Spinal cord (tissue), 9 donors: ENCODE measurements at regions not wholly inside any gene's neighbourhood (a gene's known extent, or its start where the extent isn't known, plus 50 kb on each side); places are given as distances from the start of the nearest gene placed in this dataset.
A peak's percentile ranks its signal among the peaks of the same experiment; 100 is the strongest.

Source experiments
- DNase-seq, 6 donors: peaks; one replicate each; pipeline versions ENCODE4 v3.0.0 to v3.0.0-alpha.2; 2013 to 2015; ENCODE audit warnings: low spot score in 6 of 6, low read depth in 4 of 6
- H3K27ac ChIP-seq: one replicate; pipeline ENCODE4 v1.5.1; 2013; ENCODE audit warnings: low read depth, low read length, control low read depth
- H3K27me3 ChIP-seq: one replicate; pipeline ENCODE4 v1.6.1; 2013; ENCODE audit warnings: low read length; ENCODE audit not compliant: control insufficient read depth, insufficient read depth
- H3K36me3 ChIP-seq: one replicate; pipeline ENCODE4 v1.6.1; 2013; ENCODE audit warnings: low read length; ENCODE audit not compliant: control insufficient read depth, insufficient read depth
- H3K4me1 ChIP-seq: one replicate; pipeline ENCODE4 v1.6.1; 2013; ENCODE audit warnings: low read length; ENCODE audit not compliant: control insufficient read depth, insufficient read depth
- H3K4me3 ChIP-seq: one replicate; pipeline ENCODE4 v1.5.1; 2013; ENCODE audit warnings: low read depth, low read length, control low read depth
- H3K9me3 ChIP-seq: one replicate; pipeline ENCODE4 v1.6.1; 2013; ENCODE audit warnings: low read length; ENCODE audit not compliant: control insufficient read depth, insufficient read depth
- WGBS: methylation state at CpG from one replicate; pipeline ENCODE4 v1.1.5; 2013; ENCODE audit warnings: missing lambda C conversion rate; ENCODE audit not compliant: insufficient coverage; 5-methylcytosine and 5-hydroxymethylcytosine counted together
- donor health status: healthy.

DNA sequence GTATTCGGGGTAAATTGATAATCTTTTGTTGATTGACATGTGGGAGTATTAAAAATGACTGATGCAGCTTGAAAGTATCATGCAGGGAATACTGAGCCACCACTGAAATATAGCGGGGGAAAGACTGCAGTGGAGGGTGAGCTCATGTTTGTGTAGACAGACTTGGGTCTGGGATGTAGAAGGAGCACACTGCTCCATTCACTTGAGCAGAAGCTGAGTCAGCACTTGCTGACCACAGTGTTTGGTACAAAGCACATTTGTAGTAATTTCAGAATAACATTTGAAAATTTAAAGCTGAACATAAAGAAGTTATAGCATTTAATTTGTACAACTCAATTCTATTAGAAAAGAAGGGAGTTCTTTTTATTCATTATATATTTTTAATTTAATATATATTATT, 304.3 kb upstream of the PRICKLE1 start:
- no peak overlapping the region for H3K4me3 ChIP-seq
- H3K27me3 ChIP-seq: no peaks in the 10 kb centered on the region
- H3K9me3 ChIP-seq: no peaks in the 10 kb centered on the region
- no peak overlapping the region for H3K27ac ChIP-seq
- peak in 1 of 6 donors; percentile 8 for DNase-seq
- WGBS: 67% methylated on average over 1 of the region's 2 CpGs
- H3K4me1 ChIP-seq: no peaks in the 10 kb centered on the region
- H3K36me3 ChIP-seq: no peaks in the 10 kb centered on the region

DNA sequence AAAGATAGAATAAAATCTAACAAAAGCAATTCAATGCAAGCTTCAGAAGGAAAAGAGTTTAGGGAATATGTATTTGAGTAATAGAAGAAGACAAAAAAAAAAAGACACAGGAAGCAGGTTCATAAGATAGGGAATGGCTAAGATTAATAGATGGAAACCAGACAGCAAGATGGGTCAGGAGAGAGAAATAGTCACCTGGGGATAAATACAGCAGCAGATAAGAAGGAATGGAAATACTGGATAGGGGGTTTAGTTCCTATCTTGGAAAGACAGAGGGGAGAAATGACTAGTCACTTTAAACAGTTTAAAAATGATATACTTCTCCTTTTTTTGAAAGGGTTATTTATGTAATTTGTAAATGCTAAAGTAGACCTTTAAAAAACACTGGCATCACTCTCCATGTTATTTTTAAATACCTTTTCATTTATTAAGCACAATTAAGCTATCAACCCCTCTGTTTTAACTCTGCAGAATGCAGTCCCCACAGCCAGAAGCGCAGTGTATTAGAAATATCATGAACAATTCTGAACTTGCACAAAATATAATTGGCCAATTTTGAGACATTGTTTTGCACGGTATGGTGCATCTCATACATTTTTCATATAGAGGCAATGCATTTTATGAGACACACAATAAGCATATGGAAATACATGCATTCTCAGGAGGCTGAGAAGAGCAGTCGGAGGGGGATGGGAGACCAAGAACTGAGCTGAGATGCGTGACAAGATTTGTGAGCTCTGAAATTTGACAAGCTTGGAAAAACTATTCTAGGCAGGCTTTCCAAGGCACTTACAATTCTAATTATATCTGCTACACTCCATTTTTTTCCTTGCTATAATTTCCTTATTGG, 303.4 kb upstream of the PRICKLE1 start:
- Histone ChIP-seq H3K4me3 (no peak overlapping the region), H3K36me3 (no peaks in the 10 kb centered on the region), H3K27ac (no peak overlapping the region), H3K4me1 (no peaks in the 10 kb centered on the region), H3K27me3 (no peaks in the 10 kb centered on the region), H3K9me3 (no peaks in the 10 kb centered on the region)
- no CpG with 5 or more reads among the region's 4 CpGs for WGBS
- DNase-seq: peak in 2 of 6 donors; percentile 76 to 79

- WGBS: no CpG with 5 or more reads among the region's 1 CpG
- H3K4me1 ChIP-seq: no peaks in the 10 kb centered on the region
- H3K36me3 ChIP-seq: no peaks in the 10 kb centered on the region
- H3K4me3 ChIP-seq: no peak overlapping the region
- no peak for DNase-seq
- peaks cover 4% of the 10 kb centered on the region for H3K9me3 ChIP-seq
- no peak overlapping the region for H3K27ac ChIP-seq
- no peaks in the 10 kb centered on the region for H3K27me3 ChIP-seq
Measured at GRCh38 chr12:42887657-42888056, 298.1 kb upstream of the PRICKLE1 start.

- no peak overlapping the region for H3K27ac ChIP-seq
- H3K36me3 ChIP-seq: no peaks in the 10 kb centered on the region
- H3K27me3 ChIP-seq: no peaks in the 10 kb centered on the region
- H3K9me3 ChIP-seq: peaks cover 4% of the 10 kb centered on the region
- H3K4me1 ChIP-seq: no peaks in the 10 kb centered on the region
- no peak overlapping the region for H3K4me3 ChIP-seq
- no CpG with 5 or more reads among the region's 3 CpGs for WGBS
- no peak for DNase-seq
Measured at GRCh38 chr12:42886160-42886559, 296.6 kb upstream of the PRICKLE1 start.

DNA sequence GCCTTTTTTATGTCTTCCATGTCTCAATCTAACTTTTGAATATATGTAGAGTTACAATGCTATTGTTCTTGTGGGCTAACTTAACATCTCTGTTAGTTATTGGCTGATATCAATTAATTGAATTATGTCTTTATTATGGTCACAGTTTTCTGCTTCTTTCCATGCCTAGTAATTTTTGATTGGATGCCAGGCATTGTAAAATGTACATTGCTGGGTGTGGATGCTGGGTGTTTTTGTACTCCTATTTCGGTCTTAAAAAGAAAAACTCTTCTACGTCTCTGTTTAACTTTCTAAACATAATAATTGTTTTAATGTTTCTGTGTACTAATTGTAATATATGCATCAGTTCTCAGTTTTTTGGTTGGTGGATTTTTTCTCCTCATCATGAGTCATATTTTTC, 296.1 kb upstream of the PRICKLE1 start:
- DNase-seq: no peak
- no peak overlapping the region for H3K4me3 ChIP-seq
- peaks cover 4% of the 10 kb centered on the region for H3K9me3 ChIP-seq
- no peaks in the 10 kb centered on the region for H3K27me3 ChIP-seq
- H3K27ac ChIP-seq: no peak overlapping the region
- H3K4me1 ChIP-seq: no peaks in the 10 kb centered on the region
- H3K36me3 ChIP-seq: no peaks in the 10 kb centered on the region
- WGBS: no CpG with 5 or more reads among the region's 2 CpGs

- Histone ChIP-seq H3K4me3 (no peak overlapping the region), H3K36me3 (no peaks in the 10 kb centered on the region), H3K27ac (no peak overlapping the region), H3K4me1 (no peaks in the 10 kb centered on the region), H3K27me3 (no peaks in the 10 kb centered on the region), H3K9me3 (peaks cover 4% of the 10 kb centered on the region)
- DNase-seq: no peak
- 100% methylated on average over 1 of the region's 4 CpGs for WGBS
Measured at GRCh38 chr12:42884116-42884515, 294.6 kb upstream of the PRICKLE1 start.

GRCh38 chr12:42873401-42873800, 283.9 kb upstream of the PRICKLE1 start:
- WGBS: no CpG with 5 or more reads among the region's 5 CpGs
- DNase-seq: no peak
- H3K27me3 ChIP-seq: no peaks in the 10 kb centered on the region
- H3K36me3 ChIP-seq: no peaks in the 10 kb centered on the region
- H3K27ac ChIP-seq: no peak overlapping the region
- peaks cover 2% of the 10 kb centered on the region for H3K9me3 ChIP-seq
- no peak overlapping the region for H3K4me3 ChIP-seq
- H3K4me1 ChIP-seq: no peaks in the 10 kb centered on the region

DNA sequence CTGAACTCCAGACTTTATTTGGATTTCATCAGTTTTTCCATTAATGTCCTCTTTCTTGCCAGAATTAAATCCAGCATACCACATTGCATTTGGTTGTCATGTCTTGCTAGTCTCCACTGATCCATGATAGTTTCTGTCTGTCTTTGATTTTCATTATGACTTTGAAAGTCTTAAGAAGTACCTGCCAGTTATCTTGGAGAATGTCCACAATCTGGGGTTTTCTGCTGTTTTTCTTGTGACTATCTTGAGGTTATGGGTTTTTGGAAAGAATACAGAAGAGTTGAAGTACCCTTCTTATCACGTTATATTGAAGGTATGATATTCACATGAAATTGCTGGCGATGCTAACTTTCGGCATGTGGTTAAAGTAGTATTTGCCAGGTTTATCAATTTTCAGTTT, 282.3 kb upstream of the PRICKLE1 start:
- Histone ChIP-seq H3K27me3 (no peaks in the 10 kb centered on the region), H3K9me3 (no peaks in the 10 kb centered on the region), H3K36me3 (no peaks in the 10 kb centered on the region), H3K4me3 (no peak overlapping the region), H3K4me1 (no peaks in the 10 kb centered on the region), H3K27ac (no peak overlapping the region)
- WGBS: no CpG with 5 or more reads among the region's 3 CpGs
- DNase-seq: no peak

DNA sequence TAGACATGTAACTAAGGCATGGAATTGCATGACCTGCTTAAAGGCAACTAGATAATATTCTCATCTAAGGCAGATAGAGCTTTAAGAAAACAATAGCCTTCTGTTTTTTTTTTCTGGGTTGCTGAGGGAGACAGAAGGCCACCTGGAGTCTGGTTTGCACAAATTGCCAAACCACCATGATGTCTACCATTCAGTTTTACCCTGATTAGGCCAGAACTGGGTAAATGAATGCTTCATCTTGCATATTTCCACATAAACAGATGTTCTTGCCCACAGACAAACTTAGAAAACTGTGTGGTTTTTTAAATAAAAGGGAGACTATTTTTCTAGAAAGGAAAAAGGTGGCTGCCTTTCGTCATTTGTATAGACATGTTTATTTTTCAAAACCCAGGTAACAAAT, 278.7 kb upstream of the PRICKLE1 start:
- no CpG with 5 or more reads among the region's 1 CpG for WGBS
- Histone ChIP-seq H3K4me1 (no peaks in the 10 kb centered on the region), H3K27me3 (no peaks in the 10 kb centered on the region), H3K4me3 (no peak overlapping the region), H3K36me3 (no peaks in the 10 kb centered on the region), H3K9me3 (no peaks in the 10 kb centered on the region), H3K27ac (no peak overlapping the region)
- no peak for DNase-seq

DNA sequence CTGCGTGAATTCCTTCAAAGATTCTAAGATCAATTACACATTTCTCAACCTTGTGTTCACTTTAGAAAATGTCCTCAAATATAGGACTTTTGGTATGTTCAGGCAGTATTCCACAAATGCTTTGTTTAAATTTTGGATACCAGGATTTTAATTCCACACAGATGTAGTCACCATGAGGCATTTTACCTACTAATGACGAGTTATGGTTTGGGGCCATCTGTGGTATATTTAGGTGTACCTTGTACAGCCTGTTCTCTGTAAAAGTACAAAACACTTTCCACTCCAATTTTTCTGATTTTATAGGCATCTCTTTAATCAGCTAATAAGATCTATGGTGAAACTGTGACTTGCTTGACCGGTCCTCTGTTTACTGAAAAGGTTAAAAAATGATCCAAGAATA, 275.7 kb upstream of the PRICKLE1 start:
- Histone ChIP-seq H3K27me3 (no peaks in the 10 kb centered on the region), H3K4me1 (no peaks in the 10 kb centered on the region), H3K9me3 (no peaks in the 10 kb centered on the region), H3K27ac (no peak overlapping the region), H3K4me3 (no peak overlapping the region), H3K36me3 (no peaks in the 10 kb centered on the region)
- no CpG with 5 or more reads among the region's 3 CpGs for WGBS
- DNase-seq: no peak
